ENCODE measurements at regions not wholly inside any gene's neighbourhood (a gene's known extent, or its start where the extent isn't known, plus 50 kb on each side); places are given as distances from the start of the nearest gene placed in this dataset.

DNA sequence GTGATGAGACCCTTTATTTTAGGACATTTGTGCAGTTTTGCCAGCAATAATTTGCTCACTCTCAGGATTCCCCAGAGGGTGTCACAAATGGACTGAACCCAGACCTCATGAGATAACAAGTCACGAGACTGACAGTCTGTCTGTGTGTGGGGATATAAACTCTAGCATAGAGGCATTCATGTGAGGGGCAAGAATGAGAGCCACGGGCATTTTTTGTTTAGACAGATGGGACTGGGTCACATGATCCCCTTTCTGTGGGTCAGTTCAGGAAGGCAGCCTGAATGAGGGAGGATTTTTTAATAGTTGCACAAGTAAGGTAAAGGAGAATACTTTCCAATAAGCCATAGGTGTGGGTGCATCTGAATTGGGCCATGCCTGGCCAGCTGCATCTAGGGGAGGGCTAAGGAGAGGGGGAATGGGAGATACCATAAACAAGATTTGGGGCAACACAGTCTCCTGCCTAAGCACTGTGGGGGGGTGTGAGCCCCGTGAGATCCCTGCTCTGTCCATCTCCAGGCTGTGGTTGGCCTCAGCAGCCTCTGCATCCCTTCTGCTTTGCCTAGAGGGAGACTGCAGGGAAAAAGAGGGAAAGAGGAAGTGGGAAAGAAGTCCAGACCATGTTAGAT is 66.6 kb downstream of the NAV1 start:
- Mint-ChIP-seq H3K9me3 (peaks cover 0 to 2% (median 0%) of the 10 kb centered on the region in 7 donors), H3K4me3 (no peak overlapping the region), H3K4me1 (peaks cover 12% of the 10 kb centered on the region), H3K27ac (no peak overlapping the region), H3K27me3 (ENCODE audit: low read depth in 3 of 3) (peaks cover 0 to 4% (median 0%) of the 10 kb centered on the region in 3 donors), H3K36me3 (no peaks in the 10 kb centered on the region)
- Histone ChIP-seq H3K4me2 (replicated peaks; ENCODE audit: extremely low read depth, low read length, poor library complexity, severe bottlenecking) (no peak overlapping the region), H3K27me3 (ENCODE audit: control insufficient read depth in 2 of 2, insufficient read depth in 2 of 2, low read length in 2 of 2) (no peaks in the 10 kb centered on the region), H2AFZ (ENCODE audit: insufficient read depth, low read depth, low read length, poor library complexity, severe bottlenecking) (no peak overlapping the region), H3K9me3 (replicated peaks in 1 of 2; ENCODE audit: control insufficient read depth in 1 of 2, insufficient read depth in 1 of 2, low read length in 2 of 2) (no peaks in the 10 kb centered on the region), H3K79me2 (ENCODE audit: insufficient read depth, low read length) (no peaks in the 10 kb centered on the region), H4K20me1 (ENCODE audit: insufficient read depth, low read length) (no peaks in the 10 kb centered on the region), H3K4me1 (ENCODE audit: control insufficient read depth in 1 of 2, insufficient read depth in 2 of 2, low read length in 2 of 2) (no peaks in the 10 kb centered on the region), H3K4me3 (replicated peaks in 1 of 3; ENCODE audit: low read depth in 2 of 3, low read length in 3 of 3) (no peak overlapping the region), H3K9ac (ENCODE audit: insufficient read depth, low read length, poor library complexity, severe bottlenecking) (no peak overlapping the region), H3K27ac (ENCODE audit: low read depth in 1 of 2, low read length in 2 of 2) (no peak overlapping the region), H3K36me3 (replicated peaks in 1 of 2; ENCODE audit: control insufficient read depth in 1 of 2, insufficient read depth in 2 of 2, low read length in 2 of 2) (no peaks in the 10 kb centered on the region)
- WGBS (ENCODE audit: insufficient coverage) = 92% methylated on average over 2 of the region's 3 CpGs
- intact Hi-C loops (cut with micrococcal nuclease) = no loop called here
- no peak for TF ChIP-seq CTCF (IDR thresholded peaks at IDR 0.05)
- no peak for DNase-seq

DNA sequence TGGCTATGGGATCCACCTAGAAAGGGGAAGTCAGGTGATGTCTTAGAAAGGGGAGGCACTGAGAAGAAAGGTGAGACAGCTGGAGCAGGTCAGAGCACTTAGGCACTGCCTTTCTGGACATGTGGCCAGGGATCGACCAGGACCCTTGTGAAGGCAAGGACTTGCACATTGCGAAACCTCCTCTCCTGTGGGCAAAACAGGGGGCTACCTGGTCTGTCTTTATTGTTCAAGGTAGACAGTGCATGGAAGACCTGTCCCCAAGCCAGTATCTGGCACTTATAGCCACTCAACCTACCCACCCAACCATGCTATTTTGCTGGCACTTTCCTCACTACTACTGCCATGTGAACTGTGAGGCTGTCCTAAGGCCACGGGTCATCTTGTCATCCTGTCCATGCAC is 67.2 kb downstream of the NAV1 start:
- Histone ChIP-seq H4K20me1 (ENCODE audit: insufficient read depth, low read length) (no peaks in the 10 kb centered on the region), H3K27ac (ENCODE audit: low read depth in 1 of 2, low read length in 2 of 2) (no peak overlapping the region), H3K79me2 (ENCODE audit: insufficient read depth, low read length) (no peaks in the 10 kb centered on the region), H3K4me3 (replicated peaks in 1 of 3; ENCODE audit: low read depth in 2 of 3, low read length in 3 of 3) (no peak overlapping the region), H3K4me1 (ENCODE audit: control insufficient read depth in 1 of 2, insufficient read depth in 2 of 2, low read length in 2 of 2) (no peaks in the 10 kb centered on the region), H3K9ac (ENCODE audit: insufficient read depth, low read length, poor library complexity, severe bottlenecking) (no peak overlapping the region), H3K4me2 (replicated peaks; ENCODE audit: extremely low read depth, low read length, poor library complexity, severe bottlenecking) (no peak overlapping the region), H3K36me3 (replicated peaks in 1 of 2; ENCODE audit: control insufficient read depth in 1 of 2, insufficient read depth in 2 of 2, low read length in 2 of 2) (no peaks in the 10 kb centered on the region), H3K9me3 (replicated peaks in 1 of 2; ENCODE audit: control insufficient read depth in 1 of 2, insufficient read depth in 1 of 2, low read length in 2 of 2) (no peaks in the 10 kb centered on the region), H3K27me3 (ENCODE audit: control insufficient read depth in 2 of 2, insufficient read depth in 2 of 2, low read length in 2 of 2) (no peaks in the 10 kb centered on the region), H2AFZ (ENCODE audit: insufficient read depth, low read depth, low read length, poor library complexity, severe bottlenecking) (no peak overlapping the region)
- Mint-ChIP-seq H3K36me3 (no peaks in the 10 kb centered on the region), H3K4me1 (peaks cover 8% of the 10 kb centered on the region), H3K4me3 (no peak overlapping the region), H3K27ac (no peak overlapping the region), H3K9me3 (no peaks in the 10 kb centered on the region), H3K27me3 (ENCODE audit: low read depth in 3 of 3) (peaks cover 0 to 4% (median 0%) of the 10 kb centered on the region in 3 donors)
- 70% methylated on average over 3 of the region's 3 CpGs for WGBS (ENCODE audit: insufficient coverage)
- intact Hi-C loops (cut with micrococcal nuclease) = no loop called here
- no peak for TF ChIP-seq CTCF (IDR thresholded peaks at IDR 0.05)
- DNase-seq = no peak

Measured in CD14-positive monocyte (primary cell).